ENCODE measurements at regions not wholly inside any gene's neighbourhood (a gene's known extent, or its start where the extent isn't known, plus 50 kb on each side); places are given as distances from the start of the nearest gene placed in this dataset.

DNA sequence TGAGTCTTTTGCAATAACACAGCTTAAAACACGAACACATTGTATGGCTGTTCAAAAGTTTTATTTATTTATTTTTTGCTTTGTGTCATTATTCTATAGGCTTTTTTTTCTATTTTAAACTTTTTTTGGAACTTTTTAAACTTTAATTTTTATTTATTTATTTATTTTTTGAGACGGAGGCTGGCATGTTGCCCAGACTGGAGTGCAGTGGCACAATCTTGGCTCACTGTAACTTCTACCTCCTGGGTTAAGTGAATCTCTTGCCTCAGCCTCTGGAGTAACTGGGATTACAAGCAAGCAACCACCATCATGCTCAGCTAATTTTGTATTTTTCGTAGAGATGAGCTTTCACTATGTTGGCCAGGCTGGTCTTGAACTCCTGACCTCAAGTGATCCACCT lies 88.3 kb upstream of the GADD45A start:
- no peak overlapping the region for H3K27ac Mint-ChIP-seq (ENCODE audit: unreplicated experiment)
- TF ChIP-seq, protein P1, sequence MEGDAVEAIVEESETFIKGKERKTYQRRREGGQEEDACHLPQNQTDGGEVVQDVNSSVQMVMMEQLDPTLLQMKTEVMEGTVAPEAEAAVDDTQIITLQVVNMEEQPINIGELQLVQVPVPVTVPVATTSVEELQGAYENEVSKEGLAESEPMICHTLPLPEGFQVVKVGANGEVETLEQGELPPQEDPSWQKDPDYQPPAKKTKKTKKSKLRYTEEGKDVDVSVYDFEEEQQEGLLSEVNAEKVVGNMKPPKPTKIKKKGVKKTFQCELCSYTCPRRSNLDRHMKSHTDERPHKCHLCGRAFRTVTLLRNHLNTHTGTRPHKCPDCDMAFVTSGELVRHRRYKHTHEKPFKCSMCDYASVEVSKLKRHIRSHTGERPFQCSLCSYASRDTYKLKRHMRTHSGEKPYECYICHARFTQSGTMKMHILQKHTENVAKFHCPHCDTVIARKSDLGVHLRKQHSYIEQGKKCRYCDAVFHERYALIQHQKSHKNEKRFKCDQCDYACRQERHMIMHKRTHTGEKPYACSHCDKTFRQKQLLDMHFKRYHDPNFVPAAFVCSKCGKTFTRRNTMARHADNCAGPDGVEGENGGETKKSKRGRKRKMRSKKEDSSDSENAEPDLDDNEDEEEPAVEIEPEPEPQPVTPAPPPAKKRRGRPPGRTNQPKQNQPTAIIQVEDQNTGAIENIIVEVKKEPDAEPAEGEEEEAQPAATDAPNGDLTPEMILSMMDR (IDR thresholded peaks at IDR 0.05; ENCODE audit: unreplicated experiment) = no peak
- H3K36me3 Mint-ChIP-seq (ENCODE audit: insufficient read depth, unreplicated experiment) = no peaks in the 10 kb centered on the region
- H3K27me3 Mint-ChIP-seq (ENCODE audit: unreplicated experiment) = no peaks in the 10 kb centered on the region
- H3K9me3 Mint-ChIP-seq (ENCODE audit: low read depth, unreplicated experiment) = no peaks in the 10 kb centered on the region
- BruUV-seq (replicated peaks) = no TSS peak
- no peaks in the 10 kb centered on the region for H3K4me1 Mint-ChIP-seq (ENCODE audit: low read depth, unreplicated experiment)
- intact Hi-C loops (cut with micrococcal nuclease; ENCODE audit: unreplicated experiment) = no loop called here
- CTCF ChIA-PET = no interaction called here
- no peak overlapping the region for H3K4me3 Mint-ChIP-seq (ENCODE audit: low read depth, unreplicated experiment)
- no peak for DNase-seq

DNA sequence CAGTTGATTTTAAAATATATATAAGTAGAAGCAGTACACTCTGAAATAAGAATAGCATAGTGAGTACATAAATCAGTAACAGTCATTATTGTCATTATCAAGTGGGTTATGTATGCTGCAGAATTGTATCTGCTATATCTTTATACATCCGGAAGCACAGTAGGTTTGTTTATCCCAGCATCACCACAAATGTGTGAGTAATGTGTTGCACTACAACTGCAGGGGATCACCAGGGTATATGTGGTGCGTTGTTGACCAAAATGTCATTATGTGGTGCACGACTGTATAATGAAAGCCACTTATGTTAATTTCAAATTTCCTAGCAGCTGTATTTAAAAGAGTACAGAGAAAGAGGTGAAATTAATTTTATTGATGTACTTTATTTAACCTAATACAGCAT lies 87.7 kb upstream of the GADD45A start:
- Mint-ChIP-seq H3K36me3 (ENCODE audit: insufficient read depth, unreplicated experiment) (no peaks in the 10 kb centered on the region), H3K4me1 (ENCODE audit: low read depth, unreplicated experiment) (no peaks in the 10 kb centered on the region), H3K9me3 (ENCODE audit: low read depth, unreplicated experiment) (no peaks in the 10 kb centered on the region), H3K27me3 (ENCODE audit: unreplicated experiment) (no peaks in the 10 kb centered on the region), H3K27ac (ENCODE audit: unreplicated experiment) (no peak overlapping the region), H3K4me3 (ENCODE audit: low read depth, unreplicated experiment) (no peak overlapping the region)
- BruUV-seq (replicated peaks) = no TSS peak
- TF ChIP-seq, protein P1 (IDR thresholded peaks at IDR 0.05; ENCODE audit: unreplicated experiment) = no peak
- CTCF ChIA-PET = no interaction called here
- intact Hi-C loops (cut with micrococcal nuclease; ENCODE audit: unreplicated experiment) = no loop called here
- DNase-seq = no peak

DNA sequence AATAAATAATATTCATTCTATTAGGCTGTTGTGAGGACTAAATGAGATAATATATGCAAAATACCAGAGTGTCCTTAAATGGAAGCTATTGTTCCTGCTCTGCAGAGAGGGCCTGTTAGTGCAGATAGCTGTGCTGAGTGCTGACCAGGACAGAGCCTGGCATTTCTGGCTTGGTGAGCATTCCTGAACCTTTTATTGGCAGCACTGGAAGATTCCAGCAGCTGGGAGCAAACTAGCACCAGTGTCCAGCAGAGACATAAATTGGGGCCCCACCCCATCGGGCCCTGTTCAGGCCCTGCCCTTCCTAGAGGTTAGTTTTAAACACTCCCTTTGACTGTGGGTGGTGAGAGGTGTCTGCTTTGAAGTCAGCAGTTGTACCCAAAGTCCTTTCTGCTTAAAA lies 85.9 kb upstream of the GADD45A start:
- DNase-seq = no peak
- H3K36me3 Mint-ChIP-seq (ENCODE audit: insufficient read depth, unreplicated experiment) = no peaks in the 10 kb centered on the region
- intact Hi-C loops (cut with micrococcal nuclease; ENCODE audit: unreplicated experiment) = no loop called here
- H3K4me3 Mint-ChIP-seq (ENCODE audit: low read depth, unreplicated experiment) = no peak overlapping the region
- TF ChIP-seq, protein P1 (IDR thresholded peaks at IDR 0.05; ENCODE audit: unreplicated experiment) = no peak
- BruUV-seq (replicated peaks) = no TSS peak
- CTCF ChIA-PET = interaction anchor here (0.6 kb wide), 1 partner anchor 86 kb away, joined by 3 read pairs; the partner anchor contains the start of gene GADD45A
- H3K4me1 Mint-ChIP-seq (ENCODE audit: low read depth, unreplicated experiment) = no peaks in the 10 kb centered on the region
- no peak overlapping the region for H3K27ac Mint-ChIP-seq (ENCODE audit: unreplicated experiment)
- no peaks in the 10 kb centered on the region for H3K27me3 Mint-ChIP-seq (ENCODE audit: unreplicated experiment)
- H3K9me3 Mint-ChIP-seq (ENCODE audit: low read depth, unreplicated experiment) = no peaks in the 10 kb centered on the region

DNA sequence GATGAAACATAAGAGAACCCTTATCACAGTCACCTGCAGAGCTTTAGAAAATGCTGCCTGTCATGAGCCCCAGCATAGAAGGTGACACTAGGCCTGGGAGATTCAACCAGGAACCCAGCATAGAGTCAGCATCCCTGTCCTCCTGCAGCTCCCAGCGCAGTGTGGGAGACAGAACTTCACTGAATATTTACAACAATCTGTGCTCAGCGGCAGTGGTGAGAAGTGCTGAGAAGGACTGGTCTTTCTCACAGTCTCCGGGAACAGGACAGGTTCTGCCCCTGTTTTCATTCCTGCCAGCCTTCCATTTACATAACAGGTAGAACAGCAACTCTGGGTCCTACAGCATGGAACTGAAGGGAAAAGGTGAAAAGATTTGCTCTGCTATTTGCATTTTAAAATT lies 83.5 kb upstream of the GADD45A start:
- Mint-ChIP-seq H3K27ac (ENCODE audit: unreplicated experiment) (no peak overlapping the region), H3K36me3 (ENCODE audit: insufficient read depth, unreplicated experiment) (no peaks in the 10 kb centered on the region), H3K4me3 (ENCODE audit: low read depth, unreplicated experiment) (no peak overlapping the region), H3K9me3 (ENCODE audit: low read depth, unreplicated experiment) (no peaks in the 10 kb centered on the region), H3K4me1 (ENCODE audit: low read depth, unreplicated experiment) (no peaks in the 10 kb centered on the region), H3K27me3 (ENCODE audit: unreplicated experiment) (no peaks in the 10 kb centered on the region)
- CTCF ChIA-PET = no interaction called here
- TF ChIP-seq, protein P1 (IDR thresholded peaks at IDR 0.05; ENCODE audit: unreplicated experiment) = no peak
- DNase-seq = no peak
- intact Hi-C loops (cut with micrococcal nuclease; ENCODE audit: unreplicated experiment) = no loop called here
- BruUV-seq (replicated peaks) = no TSS peak

DNA sequence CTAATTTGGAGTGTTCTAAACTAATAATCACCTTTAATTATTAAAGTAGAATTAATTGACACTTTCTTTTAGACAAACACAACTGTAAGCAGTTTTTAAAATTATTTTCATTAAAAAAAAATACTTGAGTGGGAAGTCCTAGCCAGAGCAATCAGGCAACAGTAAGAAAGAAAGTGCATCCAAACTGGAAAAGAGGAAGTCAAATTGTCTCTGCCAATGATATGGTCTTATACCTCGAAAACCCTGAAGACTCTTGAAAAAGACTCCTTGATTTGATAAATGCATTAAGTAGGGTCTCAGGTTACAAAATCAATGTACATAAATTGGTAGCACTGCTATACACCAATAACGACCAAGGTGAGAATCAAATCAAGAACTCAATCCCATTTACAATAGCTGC lies 83.0 kb upstream of the GADD45A start:
- Mint-ChIP-seq H3K4me3 (ENCODE audit: low read depth, unreplicated experiment) (no peak overlapping the region), H3K27ac (ENCODE audit: unreplicated experiment) (no peak overlapping the region), H3K27me3 (ENCODE audit: unreplicated experiment) (no peaks in the 10 kb centered on the region), H3K36me3 (ENCODE audit: insufficient read depth, unreplicated experiment) (no peaks in the 10 kb centered on the region), H3K9me3 (ENCODE audit: low read depth, unreplicated experiment) (no peaks in the 10 kb centered on the region), H3K4me1 (ENCODE audit: low read depth, unreplicated experiment) (no peaks in the 10 kb centered on the region)
- TF ChIP-seq, protein P1 (IDR thresholded peaks at IDR 0.05; ENCODE audit: unreplicated experiment) = no peak
- intact Hi-C loops (cut with micrococcal nuclease; ENCODE audit: unreplicated experiment) = no loop called here
- BruUV-seq (replicated peaks) = no TSS peak
- no peak for DNase-seq
- CTCF ChIA-PET = no interaction called here
